ENCODE measurements at regions not wholly inside any gene's neighbourhood (a gene's known extent, or its start where the extent isn't known, plus 50 kb on each side); places are given as distances from the start of the nearest gene placed in this dataset.

DNA sequence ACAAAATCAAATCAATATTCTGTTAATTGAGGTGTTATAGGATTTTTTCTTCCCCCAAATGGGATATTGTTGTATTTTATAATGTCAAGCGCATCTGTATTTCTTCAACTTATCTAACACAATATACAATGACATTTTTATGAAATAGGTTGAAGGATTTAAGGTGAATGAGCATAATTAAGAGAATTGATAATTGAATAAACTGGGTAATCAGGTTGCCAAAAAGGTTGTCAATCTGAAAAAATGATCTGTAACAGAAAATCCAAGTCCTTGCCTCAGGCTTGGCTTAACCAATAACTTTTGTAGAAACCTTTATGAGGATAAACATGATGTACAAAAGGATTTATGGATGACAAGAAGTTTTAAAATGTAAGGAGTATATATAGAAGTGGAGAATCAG is 1101.7 kb upstream of the EYS start:
- no peak for DNase-seq (ENCODE audit: low spot score)

DNA sequence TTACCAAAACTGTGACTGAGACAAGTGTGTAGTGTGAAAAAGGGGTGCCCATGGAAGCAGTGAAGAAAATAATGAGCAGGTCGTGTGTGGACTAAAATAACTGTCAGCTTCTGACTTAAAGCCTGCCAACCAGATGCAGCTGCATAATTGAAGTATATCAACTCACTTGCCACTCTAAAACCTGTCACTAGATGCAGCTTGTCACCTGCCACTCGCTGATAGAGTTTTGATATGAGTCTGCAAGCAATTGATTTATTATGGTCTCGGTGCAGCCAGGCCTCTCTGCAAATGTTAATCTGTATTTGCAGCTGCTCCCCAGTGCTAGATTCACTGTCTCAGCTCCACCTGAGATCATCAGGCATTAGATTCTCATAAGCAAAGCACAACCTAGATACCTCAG is 1090.0 kb upstream of the EYS start:
- no peak for DNase-seq (ENCODE audit: low spot score)

GRCh38 chr6:66788579-66788978 is 1081.6 kb upstream of the EYS start:
- DNase-seq (ENCODE audit: low spot score) = no peak

DNA sequence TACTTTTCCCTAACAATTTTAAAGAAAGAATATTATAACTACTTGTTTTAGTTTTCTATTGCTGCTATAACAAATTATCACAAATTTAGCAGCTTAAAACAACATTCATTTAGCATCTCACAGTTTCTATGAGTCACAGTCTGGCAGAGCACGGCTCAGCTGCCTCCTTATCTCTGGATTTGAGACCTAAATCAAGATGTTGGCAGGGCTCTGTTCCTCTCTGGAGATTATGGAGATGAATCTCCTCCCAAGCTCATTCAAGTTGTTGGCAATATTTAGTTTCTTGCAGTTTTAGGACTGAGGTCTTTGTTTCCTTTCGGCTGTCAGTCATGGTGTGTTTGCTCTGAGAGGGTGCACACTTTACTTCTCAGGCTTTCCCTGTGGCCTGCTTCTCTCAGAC is 1065.8 kb upstream of the EYS start:
- DNase-seq (ENCODE audit: low spot score) = peak; percentile 8

DNA sequence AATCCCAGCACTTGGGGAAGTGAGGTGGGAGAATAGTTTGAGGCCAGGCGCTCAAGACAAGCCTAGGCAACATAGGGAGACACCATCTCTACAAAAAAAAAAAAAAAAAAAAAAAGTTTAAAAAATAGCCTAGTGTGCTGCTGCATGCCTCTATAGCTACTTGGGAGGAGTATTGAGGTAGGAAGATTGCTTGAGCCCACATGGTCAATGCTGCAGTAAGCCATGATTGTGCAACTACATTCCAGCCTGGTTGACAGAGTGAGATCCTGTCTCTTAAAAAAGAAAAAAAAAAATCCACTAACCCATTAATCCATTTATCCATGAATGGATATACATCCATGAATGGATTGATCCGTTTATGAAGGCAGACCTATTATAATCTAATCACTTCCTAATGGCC is 1064.6 kb upstream of the EYS start:
- no peak for DNase-seq (ENCODE audit: low spot score)

- no peak for DNase-seq (ENCODE audit: low spot score)
Measured at GRCh38 chr6:66751630-66752029, 1044.6 kb upstream of the EYS start.

- DNase-seq (ENCODE audit: low spot score) = no peak
Measured at GRCh38 chr6:66740346-66740745, 1033.3 kb upstream of the EYS start.

- DNase-seq (ENCODE audit: low spot score) = peak; percentile 32
Measured at GRCh38 chr6:66735106-66735890, 1028.3 kb upstream of the EYS start.

DNA sequence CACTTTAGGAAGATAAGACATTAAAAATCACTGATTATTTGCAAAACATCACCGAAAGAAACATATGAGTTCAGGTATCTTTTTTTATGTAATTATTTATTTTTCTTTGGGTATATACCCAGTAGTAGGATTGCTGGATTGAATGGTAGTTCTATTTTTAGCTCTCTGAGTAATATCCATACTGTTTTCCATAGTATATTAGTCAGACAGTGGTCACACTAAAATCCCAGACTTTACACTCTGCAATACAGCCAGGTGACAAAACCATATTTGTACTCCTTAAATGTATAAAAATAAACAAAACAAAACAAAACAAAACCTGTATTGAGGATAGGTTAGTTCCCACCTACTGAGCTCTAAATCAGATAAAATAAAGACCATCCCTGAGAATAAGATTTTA is 1024.3 kb upstream of the EYS start:
- DNase-seq (ENCODE audit: low spot score) = peak; percentile 46

DNA sequence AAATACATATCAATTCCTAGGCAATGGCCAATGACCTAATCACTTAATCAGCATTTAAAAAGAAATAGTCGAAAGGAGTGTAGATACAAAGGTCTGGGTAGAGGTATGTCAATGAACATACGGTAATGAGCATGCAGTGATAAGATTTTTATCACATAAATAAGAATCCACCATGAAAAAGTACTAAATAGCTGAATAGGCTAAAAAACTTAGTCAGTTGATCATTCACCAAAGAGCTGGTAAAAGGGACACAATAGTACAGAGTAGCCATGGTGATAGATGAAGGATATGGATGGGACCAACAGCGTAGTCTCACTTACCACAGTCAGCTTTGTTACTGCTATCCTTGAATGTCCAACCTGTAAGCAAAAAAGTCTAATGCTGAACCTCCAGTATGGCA is 1018.6 kb upstream of the EYS start:
- no peak for DNase-seq (ENCODE audit: low spot score)

DNA sequence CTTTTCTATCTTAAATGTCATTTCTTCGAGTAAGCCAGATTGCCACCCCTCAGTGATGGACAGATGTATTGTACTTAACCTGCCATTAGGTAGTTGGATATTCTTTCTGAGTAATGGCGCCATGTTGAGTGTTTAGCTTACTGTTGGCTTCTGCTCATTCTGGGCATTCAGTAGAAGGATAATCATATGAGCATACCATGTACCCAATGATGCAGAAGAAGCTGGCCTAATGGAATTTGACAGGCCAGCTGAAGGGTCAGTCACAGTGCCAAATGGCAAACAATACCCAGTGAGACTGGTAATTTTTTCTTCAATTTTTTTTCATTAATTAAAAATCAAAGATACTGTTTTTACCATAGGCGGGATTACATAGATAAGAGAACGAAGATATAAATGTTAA is 1010.8 kb upstream of the EYS start:
- no peak for DNase-seq (ENCODE audit: low spot score)

DNA sequence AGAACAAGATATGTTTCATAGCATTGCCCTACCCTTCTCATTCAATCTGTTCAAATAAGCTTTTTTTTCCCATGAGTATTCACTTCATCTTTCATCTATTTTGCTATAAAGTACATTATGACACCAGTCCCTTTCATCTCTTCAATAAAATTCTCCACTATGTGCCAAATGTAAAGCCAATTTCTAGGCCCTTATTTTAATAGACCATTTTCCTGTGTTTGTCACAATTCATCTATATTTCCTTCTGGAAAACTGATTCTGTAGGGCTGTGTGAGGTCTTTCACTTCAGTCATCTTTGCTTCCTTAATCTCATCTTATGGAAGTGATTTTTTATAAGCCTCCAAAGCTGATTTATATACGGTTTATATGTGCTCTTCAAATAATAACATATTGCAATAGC is 992.4 kb upstream of the EYS start:
- no peak for DNase-seq (ENCODE audit: low spot score)

GRCh38 chr6:66689608-66690007 is 982.6 kb upstream of the EYS start:
- DNase-seq (ENCODE audit: low spot score) = no peak

DNA sequence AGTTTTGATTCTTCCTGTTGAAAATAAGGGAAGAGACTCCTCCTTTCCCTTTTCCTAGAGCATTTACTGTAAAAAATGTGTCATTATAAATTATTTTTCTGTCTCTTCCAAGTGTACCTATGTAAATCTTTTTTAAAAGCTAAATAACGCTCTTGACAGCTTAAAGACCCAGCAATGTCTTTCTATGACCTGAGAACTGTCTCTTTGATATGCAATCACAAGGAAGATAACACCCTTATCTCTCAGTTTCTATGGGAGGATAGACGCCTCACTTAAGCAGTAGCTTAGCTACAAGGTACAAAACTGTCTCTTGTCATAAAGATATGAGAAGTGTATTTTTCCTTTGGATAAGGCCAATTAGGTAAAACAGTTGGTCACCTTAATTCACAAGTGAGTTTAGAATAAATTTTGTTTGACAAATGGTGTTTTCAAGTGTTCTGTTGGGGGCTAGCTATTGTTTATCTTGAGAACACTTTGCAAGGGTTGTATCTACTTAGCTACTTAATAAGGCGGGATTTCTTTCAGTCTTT is 980.6 kb upstream of the EYS start:
- DNase-seq (ENCODE audit: low spot score) = no peak

DNA sequence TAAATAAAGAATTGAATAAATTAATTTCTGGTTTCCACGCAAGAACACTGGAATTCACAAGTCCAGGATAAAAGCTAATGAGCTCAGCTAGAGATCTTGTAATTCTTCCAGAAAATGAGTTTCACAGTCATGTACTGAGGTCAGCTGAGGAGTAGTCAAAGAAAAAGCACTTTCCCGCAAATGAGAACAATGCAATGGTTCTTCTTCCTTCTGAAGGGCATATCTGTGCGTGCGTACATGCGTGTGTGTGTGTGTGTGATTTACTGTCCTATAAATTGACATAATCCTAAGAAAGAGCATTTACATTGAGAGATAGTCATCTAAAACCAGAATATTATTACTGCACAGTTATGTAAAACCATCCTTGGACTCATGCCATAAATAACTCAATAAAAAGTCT is 968.9 kb upstream of the EYS start:
- DNase-seq (ENCODE audit: low spot score) = no peak

DNA sequence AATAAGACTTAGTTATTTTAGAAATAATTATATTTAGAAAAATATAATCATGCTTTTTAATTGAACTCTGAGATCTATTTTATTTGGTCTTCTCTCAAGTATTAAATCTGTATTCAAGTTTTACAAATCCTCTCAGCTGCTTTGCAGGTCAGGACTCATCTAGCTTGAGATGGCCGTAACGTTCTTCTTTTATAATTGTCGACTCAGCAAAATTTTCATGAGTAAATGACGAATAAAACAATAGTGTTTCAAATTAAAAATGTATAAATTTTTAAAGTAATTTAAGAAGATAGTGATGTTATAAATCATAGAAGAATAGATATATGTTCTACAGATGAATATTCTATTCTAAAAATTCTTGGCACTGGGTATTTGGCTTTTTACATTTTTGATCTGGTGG is 957.1 kb upstream of the EYS start:
- DNase-seq (ENCODE audit: low spot score) = no peak

DNA sequence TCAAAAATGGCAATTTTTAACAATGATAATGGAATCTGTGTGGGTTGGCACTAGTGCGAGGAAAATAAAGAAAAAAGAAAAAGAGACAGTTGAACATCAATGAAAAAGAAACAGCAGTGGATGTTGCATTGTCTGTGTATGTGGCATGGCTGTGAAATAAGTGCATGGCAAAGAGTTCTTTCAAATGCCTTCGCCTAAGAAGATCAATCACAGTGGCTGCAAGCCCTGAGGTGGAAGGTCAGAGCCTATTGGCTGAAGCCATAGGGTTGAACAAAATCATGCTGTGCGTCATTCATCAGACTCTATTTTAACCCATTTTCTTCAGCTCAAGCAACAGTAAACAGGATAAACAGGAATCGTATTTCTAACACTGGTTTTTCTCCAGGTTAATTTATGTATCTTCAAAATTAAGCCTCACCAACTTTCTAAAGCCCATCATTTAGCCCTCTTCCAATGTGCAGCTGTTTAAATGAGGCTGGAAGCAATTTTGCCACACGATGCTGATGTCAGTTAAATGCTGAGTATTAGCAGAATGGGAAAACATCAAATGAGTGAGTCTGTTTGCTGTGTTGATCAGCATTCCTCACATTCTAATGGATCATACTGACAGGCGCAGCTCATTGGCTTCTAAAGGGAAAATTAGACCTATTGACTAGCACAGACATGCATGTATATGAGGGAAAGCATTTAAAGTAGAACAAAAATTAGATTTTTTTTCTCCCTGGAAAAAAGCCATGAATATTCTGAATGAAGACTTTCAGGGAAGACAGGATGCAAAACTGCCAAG is 955.9 kb upstream of the EYS start:
- no peak for DNase-seq (ENCODE audit: low spot score)

GRCh38 chr6:66662196-66662595 is 955.2 kb upstream of the EYS start:
- peak; percentile 67 for DNase-seq (ENCODE audit: low spot score)

GRCh38 chr6:66655420-66655819 is 948.4 kb upstream of the EYS start:
- no peak for DNase-seq (ENCODE audit: low spot score)

GRCh38 chr6:66638518-66638917 is 931.5 kb upstream of the EYS start:
- DNase-seq (ENCODE audit: low spot score) = no peak

- no peak for DNase-seq (ENCODE audit: low spot score)
Measured at GRCh38 chr6:66638099-66638498, 931.1 kb upstream of the EYS start.

DNA sequence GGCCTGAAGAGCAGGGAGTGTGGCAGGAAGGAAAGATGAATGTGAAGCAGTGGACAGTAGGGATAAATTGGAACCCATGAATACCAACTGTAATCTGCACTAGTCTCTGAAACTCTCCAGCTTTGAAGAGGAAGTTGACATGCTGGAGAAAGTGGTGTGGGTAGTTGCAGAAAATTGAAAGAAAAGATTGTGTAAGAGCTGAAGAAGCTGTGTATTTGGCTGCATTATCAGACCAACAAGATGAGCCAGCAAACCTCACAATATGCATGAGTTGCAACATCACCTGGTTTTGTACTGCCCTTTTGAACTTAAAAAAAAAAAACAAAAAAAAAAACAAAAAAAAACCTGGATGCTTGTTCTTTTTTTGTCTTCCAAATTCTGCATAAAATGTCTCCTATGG is 921.9 kb upstream of the EYS start:
- DNase-seq (ENCODE audit: low spot score) = no peak

DNA sequence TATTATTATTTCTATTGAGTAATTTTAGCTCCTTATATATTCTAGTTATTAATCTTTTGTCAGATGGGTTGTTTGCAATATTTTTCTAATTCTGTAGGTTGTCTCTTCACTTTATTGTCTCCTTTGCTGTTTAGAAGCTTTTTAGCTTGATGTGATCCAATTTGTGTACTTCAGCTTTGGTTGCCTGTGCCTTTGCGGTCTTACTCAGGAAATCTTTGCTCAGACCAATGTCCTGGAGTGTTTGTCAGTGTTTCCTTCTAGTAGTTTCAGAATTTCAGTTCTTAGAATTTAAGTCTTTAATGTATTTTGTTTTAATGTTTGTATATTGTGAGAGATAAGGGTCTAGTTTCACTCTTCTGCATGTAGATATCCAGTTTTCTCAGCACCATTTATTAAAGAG is 916.0 kb upstream of the EYS start:
- no peak for DNase-seq (ENCODE audit: low spot score)
